D721Med (cell line): ENCODE measurements at regions not wholly inside any gene's neighbourhood (a gene's known extent, or its start where the extent isn't known, plus 50 kb on each side); places are given as distances from the start of the nearest gene placed in this dataset.

Experiments used
- DNase-seq: peaks from one replicate; pipeline ENCODE4 v3.0.0; 2011; ENCODE audit warnings: low spot score; ENCODE audit not compliant: insufficient read length
- FAIRE-seq: peaks from 2 replicates; lab custom pipeline; 2011; peaks lifted over from hg19 to GRCh38; lab: Jason Lieb, UNC
- CTCF ChIP-seq: IDR thresholded peaks from 2 replicates; pipeline ENCODE4 v1.5.1; 2012; ENCODE audit warnings: mild to moderate bottlenecking, control low read depth; ENCODE audit not compliant: insufficient read depth; ENCODE audit errors: missing control alignments

- FAIRE-seq, result no peak
- TF ChIP-seq CTCF, result no peak
- DNase-seq, result no peak
Measured at GRCh38 chr20:10875653-10876052, 201.9 kb upstream of the JAG1 start.

GRCh38 chr20:10876558-10876957, 202.8 kb upstream of the JAG1 start:
- DNase-seq, result no peak
- FAIRE-seq, result no peak
- no peak for TF ChIP-seq CTCF

GRCh38 chr20:10877342-10877741, 203.5 kb upstream of the JAG1 start:
- DNase-seq (no peak), FAIRE-seq (no peak)
- no peak for TF ChIP-seq CTCF

GRCh38 chr20:10883166-10883565, 209.4 kb upstream of the JAG1 start:
- DNase-seq (no peak), FAIRE-seq (no peak)
- no peak for TF ChIP-seq CTCF

- no peak for TF ChIP-seq CTCF
- FAIRE-seq, result no peak
- no peak for DNase-seq
Measured at GRCh38 chr20:10893321-10893720, 219.5 kb upstream of the JAG1 start.

- TF ChIP-seq CTCF, result no peak
- no peak for FAIRE-seq
- no peak for DNase-seq
Measured at GRCh38 chr20:10897336-10897735, 223.5 kb upstream of the JAG1 start.

- DNase-seq, result no peak
- no peak for TF ChIP-seq CTCF
- FAIRE-seq, result no peak
Measured at GRCh38 chr20:10898552-10898951, 224.8 kb upstream of the JAG1 start.
